ENCODE measurements at regions not wholly inside any gene's neighbourhood (a gene's known extent, or its start where the extent isn't known, plus 50 kb on each side); places are given as distances from the start of the nearest gene placed in this dataset.

GRCh38 chr14:100393906-100394732, 71.0 kb downstream of the SLC25A47 start:
- ATAC-seq (replicated peaks) = no peak
- Mint-ChIP-seq H3K27me3 (no peaks in the 10 kb centered on the region), H3K4me3 (no peak overlapping the region), H3K36me3 (ENCODE audit: low read depth) (no peaks in the 10 kb centered on the region), H3K4me1 (peaks cover 26% of the 10 kb centered on the region), H3K9me3 (no peaks in the 10 kb centered on the region), H3K27ac (peak overlapping the region; percentile 31)

- no peaks in the 10 kb centered on the region for H3K9me3 Mint-ChIP-seq
- peaks cover 26% of the 10 kb centered on the region for H3K4me1 Mint-ChIP-seq
- H3K27me3 Mint-ChIP-seq = no peaks in the 10 kb centered on the region
- H3K4me3 Mint-ChIP-seq = no peak overlapping the region
- ATAC-seq (replicated peaks) = no peak
- H3K27ac Mint-ChIP-seq = peak overlapping the region; percentile 31
- no peaks in the 10 kb centered on the region for H3K36me3 Mint-ChIP-seq (ENCODE audit: low read depth)
These were observed 71.9 kb downstream of the SLC25A47 start for GRCh38 chr14:100394886-100395672.

- no peaks in the 10 kb centered on the region for H3K9me3 Mint-ChIP-seq
- H3K4me1 Mint-ChIP-seq = peaks cover 18% of the 10 kb centered on the region
- no peaks in the 10 kb centered on the region for H3K36me3 Mint-ChIP-seq (ENCODE audit: low read depth)
- H3K4me3 Mint-ChIP-seq = no peak overlapping the region
- H3K27ac Mint-ChIP-seq = no peak overlapping the region
- H3K27me3 Mint-ChIP-seq = no peaks in the 10 kb centered on the region
- ATAC-seq (replicated peaks) = no peak
These were observed 73.2 kb downstream of the SLC25A47 start for GRCh38 chr14:100396266-100396795.

GRCh38 chr14:100397005-100397404, 73.9 kb downstream of the SLC25A47 start:
- H3K9me3 Mint-ChIP-seq = no peaks in the 10 kb centered on the region
- no peak for ATAC-seq (replicated peaks)
- H3K4me3 Mint-ChIP-seq = no peak overlapping the region
- H3K27ac Mint-ChIP-seq = no peak overlapping the region
- no peaks in the 10 kb centered on the region for H3K36me3 Mint-ChIP-seq (ENCODE audit: low read depth)
- H3K27me3 Mint-ChIP-seq = no peaks in the 10 kb centered on the region
- H3K4me1 Mint-ChIP-seq = peaks cover 16% of the 10 kb centered on the region

DNA sequence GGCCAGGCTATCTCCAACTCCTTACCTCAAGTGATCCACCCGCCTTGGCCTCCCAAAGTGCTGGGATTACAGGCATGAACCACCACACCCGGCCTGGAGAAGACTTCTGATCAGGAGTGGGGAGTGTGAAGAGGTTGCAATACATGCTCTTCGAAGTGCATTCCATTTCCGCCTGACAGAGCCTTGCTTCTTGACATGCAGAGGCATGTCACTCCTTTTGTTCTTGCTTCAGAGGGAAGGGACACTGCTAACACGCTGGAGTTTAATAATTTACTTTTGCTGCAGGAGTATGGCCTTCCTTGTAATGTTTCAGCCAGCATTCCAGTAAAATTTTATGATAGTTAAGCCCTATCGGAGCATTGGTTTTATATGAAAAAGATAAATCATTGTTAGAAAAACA, 74.9 kb downstream of the SLC25A47 start:
- no peaks in the 10 kb centered on the region for H3K36me3 Mint-ChIP-seq (ENCODE audit: low read depth)
- no peak overlapping the region for H3K27ac Mint-ChIP-seq
- H3K4me3 Mint-ChIP-seq = no peak overlapping the region
- H3K27me3 Mint-ChIP-seq = no peaks in the 10 kb centered on the region
- no peaks in the 10 kb centered on the region for H3K9me3 Mint-ChIP-seq
- no peak for ATAC-seq (replicated peaks)
- H3K4me1 Mint-ChIP-seq = peaks cover 9% of the 10 kb centered on the region

GRCh38 chr14:100399052-100399849, 76.1 kb downstream of the SLC25A47 start:
- H3K9me3 Mint-ChIP-seq = no peaks in the 10 kb centered on the region
- H3K36me3 Mint-ChIP-seq (ENCODE audit: low read depth) = no peaks in the 10 kb centered on the region
- H3K27ac Mint-ChIP-seq = no peak overlapping the region
- H3K4me1 Mint-ChIP-seq = peaks cover 4% of the 10 kb centered on the region
- no peaks in the 10 kb centered on the region for H3K27me3 Mint-ChIP-seq
- H3K4me3 Mint-ChIP-seq = no peak overlapping the region
- no peak for ATAC-seq (replicated peaks)

DNA sequence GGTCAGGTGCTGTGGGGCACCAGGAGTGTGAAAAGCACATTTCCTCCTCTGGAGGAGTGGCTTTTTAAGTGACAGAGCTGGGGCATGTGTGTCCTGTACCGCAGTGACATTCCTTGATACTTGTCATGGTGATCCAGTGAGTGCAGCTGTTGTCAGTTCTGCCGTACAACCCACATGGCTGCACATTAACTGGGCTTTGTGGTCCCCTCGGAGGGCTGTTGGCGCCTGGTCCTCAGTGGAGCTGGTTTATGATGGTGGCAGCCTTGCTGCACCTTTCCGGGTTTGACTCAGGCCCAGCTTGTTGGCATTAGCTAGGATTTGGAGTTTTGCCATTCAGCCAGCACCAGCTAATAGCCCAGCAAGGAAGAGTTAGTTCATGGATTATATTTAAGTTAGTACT, 77.0 kb downstream of the SLC25A47 start:
- no peak for ATAC-seq (replicated peaks)
- Mint-ChIP-seq H3K27ac (no peak overlapping the region), H3K4me3 (no peak overlapping the region), H3K36me3 (ENCODE audit: low read depth) (no peaks in the 10 kb centered on the region), H3K9me3 (no peaks in the 10 kb centered on the region), H3K27me3 (no peaks in the 10 kb centered on the region), H3K4me1 (peaks cover 5% of the 10 kb centered on the region)

DNA sequence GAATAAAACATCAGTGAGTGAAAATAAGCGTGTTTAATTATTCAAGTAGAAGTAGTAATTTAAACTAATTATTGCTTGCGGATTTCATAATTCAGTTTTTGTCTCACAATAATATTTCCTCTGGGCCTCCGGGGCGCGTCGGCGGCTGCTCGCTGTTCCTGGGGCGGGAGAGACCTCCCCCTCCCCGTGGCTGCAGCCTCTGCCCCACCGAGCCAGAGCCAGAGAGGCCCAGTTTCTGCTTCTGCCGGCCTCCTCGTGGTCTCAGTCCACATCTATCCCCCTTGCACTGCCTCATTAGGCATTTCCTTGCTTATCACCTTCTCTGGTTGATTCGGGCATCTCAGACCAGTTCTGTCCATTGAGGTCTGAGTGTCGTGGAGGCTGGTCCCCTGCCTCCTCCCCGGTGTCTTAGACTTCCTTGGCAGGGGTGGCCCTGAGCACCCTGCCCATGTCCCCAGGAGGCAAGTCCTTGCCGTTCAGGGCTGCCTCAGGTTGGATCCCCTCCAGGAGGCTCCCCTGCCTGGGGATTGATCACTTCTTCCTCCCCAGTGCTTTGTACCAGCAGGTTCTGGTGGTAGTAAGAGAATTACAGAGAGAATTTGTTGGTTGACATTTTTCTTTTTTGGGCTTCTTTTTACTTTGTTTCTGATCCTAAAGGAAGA, 78.0 kb downstream of the SLC25A47 start:
- no peak for ATAC-seq (replicated peaks)
- H3K36me3 Mint-ChIP-seq (ENCODE audit: low read depth) = no peaks in the 10 kb centered on the region
- H3K4me1 Mint-ChIP-seq = peaks cover 12% of the 10 kb centered on the region
- H3K9me3 Mint-ChIP-seq = no peaks in the 10 kb centered on the region
- H3K27me3 Mint-ChIP-seq = no peaks in the 10 kb centered on the region
- H3K27ac Mint-ChIP-seq = no peak overlapping the region
- H3K4me3 Mint-ChIP-seq = no peak overlapping the region

DNA sequence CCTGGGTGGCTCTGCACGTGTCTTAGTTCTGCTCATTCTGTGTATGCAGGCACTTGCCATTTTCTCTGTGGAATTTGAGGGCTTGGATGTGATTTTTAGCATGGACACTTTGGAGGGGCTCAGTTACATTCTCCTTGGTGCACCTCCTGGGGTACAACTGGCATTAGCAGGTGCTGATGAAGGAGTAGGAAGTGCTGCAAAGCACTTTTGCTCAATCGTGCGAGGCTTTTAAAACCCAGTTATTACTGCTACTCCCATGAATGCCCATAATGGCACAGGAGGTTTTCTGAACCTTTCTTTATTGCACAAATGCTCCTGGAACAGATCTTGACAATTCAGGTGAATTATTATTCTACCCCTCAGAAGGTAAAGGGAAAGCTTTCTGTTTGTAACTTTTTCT, 78.7 kb downstream of the SLC25A47 start:
- no peaks in the 10 kb centered on the region for H3K27me3 Mint-ChIP-seq
- peaks cover 18% of the 10 kb centered on the region for H3K4me1 Mint-ChIP-seq
- no peaks in the 10 kb centered on the region for H3K9me3 Mint-ChIP-seq
- no peak overlapping the region for H3K27ac Mint-ChIP-seq
- no peak for ATAC-seq (replicated peaks)
- H3K36me3 Mint-ChIP-seq (ENCODE audit: low read depth) = no peaks in the 10 kb centered on the region
- no peak overlapping the region for H3K4me3 Mint-ChIP-seq

GRCh38 chr14:100402631-100403030, 79.5 kb downstream of the SLC25A47 start:
- peaks cover 20% of the 10 kb centered on the region for H3K4me1 Mint-ChIP-seq
- no peak overlapping the region for H3K27ac Mint-ChIP-seq
- no peaks in the 10 kb centered on the region for H3K36me3 Mint-ChIP-seq (ENCODE audit: low read depth)
- no peaks in the 10 kb centered on the region for H3K9me3 Mint-ChIP-seq
- no peak for ATAC-seq (replicated peaks)
- H3K27me3 Mint-ChIP-seq = no peaks in the 10 kb centered on the region
- H3K4me3 Mint-ChIP-seq = no peak overlapping the region

DNA sequence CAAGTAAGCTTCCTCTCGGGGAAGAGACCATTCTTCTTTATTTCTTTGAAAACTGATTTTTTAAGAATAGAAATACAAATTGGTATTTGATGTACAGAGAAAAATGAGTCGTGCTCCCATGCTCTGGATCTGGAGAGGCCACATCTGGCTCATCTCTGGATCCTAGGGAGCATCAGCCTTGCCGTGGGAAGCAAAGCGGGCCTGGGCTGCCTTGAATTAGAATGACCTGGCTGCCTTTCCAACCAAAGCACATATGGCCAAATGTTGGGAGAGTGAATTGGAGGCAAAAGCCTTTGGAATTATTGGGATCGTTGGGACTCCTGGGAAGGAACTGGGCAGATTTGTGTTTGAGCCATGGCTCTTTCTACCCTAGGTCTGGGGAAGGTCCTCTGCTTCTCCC, 80.0 kb downstream of the SLC25A47 start:
- H3K4me1 Mint-ChIP-seq = peaks cover 25% of the 10 kb centered on the region
- H3K36me3 Mint-ChIP-seq (ENCODE audit: low read depth) = no peaks in the 10 kb centered on the region
- H3K4me3 Mint-ChIP-seq = no peak overlapping the region
- no peaks in the 10 kb centered on the region for H3K27me3 Mint-ChIP-seq
- no peak overlapping the region for H3K27ac Mint-ChIP-seq
- no peaks in the 10 kb centered on the region for H3K9me3 Mint-ChIP-seq
- no peak for ATAC-seq (replicated peaks)

DNA sequence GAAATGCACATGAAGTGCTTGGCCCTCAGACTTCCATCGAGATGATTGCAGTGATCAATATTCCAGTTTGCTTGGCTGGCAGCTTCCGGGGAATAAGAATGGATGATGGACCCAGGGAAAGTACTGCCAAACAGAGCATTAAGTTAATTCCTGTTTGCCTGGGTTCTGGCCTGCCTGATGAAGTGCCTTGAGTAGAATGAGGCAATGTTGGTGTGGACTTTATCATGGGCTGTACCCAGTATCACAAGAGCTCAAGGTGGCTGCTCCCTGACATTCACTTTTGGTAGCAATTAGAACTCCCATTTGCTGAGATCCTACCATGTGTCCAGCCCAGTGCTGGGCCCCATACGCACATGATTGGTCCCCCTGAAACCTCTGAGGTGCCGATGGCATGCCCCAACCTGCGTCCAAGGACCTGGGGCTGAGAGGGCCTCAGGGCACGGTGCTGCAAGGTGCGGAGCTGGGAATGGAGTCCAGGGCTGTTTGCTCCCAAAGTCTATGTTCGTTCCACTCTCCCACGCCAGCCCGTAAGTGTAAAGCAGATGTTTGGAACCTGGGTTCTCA, 80.7 kb downstream of the SLC25A47 start:
- no peak for ATAC-seq (replicated peaks)
- no peaks in the 10 kb centered on the region for H3K27me3 Mint-ChIP-seq
- peaks cover 25% of the 10 kb centered on the region for H3K4me1 Mint-ChIP-seq

DNA sequence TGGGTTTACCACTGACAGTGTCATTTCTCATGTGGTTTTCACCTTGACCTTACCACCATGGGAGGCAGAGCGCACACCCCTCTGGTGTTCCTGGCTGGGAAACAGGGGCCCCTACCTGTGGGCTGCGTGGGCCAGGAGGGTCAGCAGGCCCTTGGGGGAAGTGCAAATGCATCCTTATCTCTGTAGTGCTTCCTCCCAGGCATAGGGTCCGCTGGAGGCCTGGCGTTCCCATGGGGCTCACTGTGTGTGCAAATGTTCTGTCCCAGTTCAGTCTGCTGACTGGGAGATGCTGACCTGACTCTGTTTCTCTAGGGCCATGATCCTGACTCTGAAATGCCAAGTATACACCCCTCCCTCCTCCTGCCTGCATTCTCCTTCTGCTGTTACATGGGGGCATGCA, 81.3 kb downstream of the SLC25A47 start:
- H3K4me1 Mint-ChIP-seq = peaks cover 25% of the 10 kb centered on the region
- no peak for ATAC-seq (replicated peaks)
- H3K27ac Mint-ChIP-seq = peak overlapping the region; percentile 66
- H3K36me3 Mint-ChIP-seq (ENCODE audit: low read depth) = no peaks in the 10 kb centered on the region
- H3K4me3 Mint-ChIP-seq = no peak overlapping the region
- no peaks in the 10 kb centered on the region for H3K27me3 Mint-ChIP-seq
- no peaks in the 10 kb centered on the region for H3K9me3 Mint-ChIP-seq

More for the DNA sequence above, 80.7 kb downstream of the SLC25A47 start:
- Mint-ChIP-seq H3K4me3 (no peak overlapping the region), H3K36me3 (ENCODE audit: low read depth) (no peaks in the 10 kb centered on the region), H3K9me3 (no peaks in the 10 kb centered on the region), H3K27ac (no peak overlapping the region)
